ENCODE measurements at regions not wholly inside any gene's neighbourhood (a gene's known extent, or its start where the extent isn't known, plus 50 kb on each side); places are given as distances from the start of the nearest gene placed in this dataset.

DNA sequence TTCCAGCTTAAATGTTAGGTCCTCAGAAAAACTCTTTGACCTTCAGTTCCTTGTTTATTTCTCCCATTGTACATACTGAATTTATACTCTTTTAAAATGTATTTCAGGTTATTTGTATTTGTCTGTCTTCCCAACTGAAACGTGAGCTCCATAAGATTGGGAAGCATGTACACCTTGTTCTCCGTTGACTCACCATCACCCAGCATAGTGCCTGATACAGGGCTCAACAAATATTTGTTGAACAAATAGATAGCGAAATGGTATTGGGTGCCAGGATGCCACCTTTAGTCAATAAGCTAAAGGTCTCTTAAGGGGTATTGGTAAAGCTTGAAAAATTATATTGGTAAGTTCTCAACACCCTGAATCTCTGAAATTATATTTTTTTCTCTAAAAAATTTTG is 1841.3 kb upstream of the CELF4 start:
- TF ChIP-seq EZH2 (IDR thresholded peaks at IDR 0.05) = no peak
- TF ChIP-seq, protein P1, sequence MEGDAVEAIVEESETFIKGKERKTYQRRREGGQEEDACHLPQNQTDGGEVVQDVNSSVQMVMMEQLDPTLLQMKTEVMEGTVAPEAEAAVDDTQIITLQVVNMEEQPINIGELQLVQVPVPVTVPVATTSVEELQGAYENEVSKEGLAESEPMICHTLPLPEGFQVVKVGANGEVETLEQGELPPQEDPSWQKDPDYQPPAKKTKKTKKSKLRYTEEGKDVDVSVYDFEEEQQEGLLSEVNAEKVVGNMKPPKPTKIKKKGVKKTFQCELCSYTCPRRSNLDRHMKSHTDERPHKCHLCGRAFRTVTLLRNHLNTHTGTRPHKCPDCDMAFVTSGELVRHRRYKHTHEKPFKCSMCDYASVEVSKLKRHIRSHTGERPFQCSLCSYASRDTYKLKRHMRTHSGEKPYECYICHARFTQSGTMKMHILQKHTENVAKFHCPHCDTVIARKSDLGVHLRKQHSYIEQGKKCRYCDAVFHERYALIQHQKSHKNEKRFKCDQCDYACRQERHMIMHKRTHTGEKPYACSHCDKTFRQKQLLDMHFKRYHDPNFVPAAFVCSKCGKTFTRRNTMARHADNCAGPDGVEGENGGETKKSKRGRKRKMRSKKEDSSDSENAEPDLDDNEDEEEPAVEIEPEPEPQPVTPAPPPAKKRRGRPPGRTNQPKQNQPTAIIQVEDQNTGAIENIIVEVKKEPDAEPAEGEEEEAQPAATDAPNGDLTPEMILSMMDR (IDR thresholded peaks at IDR 0.05) = no peak
